Myocyte (in vitro differentiated cells): ENCODE measurements at regions not wholly inside any gene's neighbourhood (a gene's known extent, or its start where the extent isn't known, plus 50 kb on each side); places are given as distances from the start of the nearest gene placed in this dataset.
"Not testable (repeated sequence)": the region's sequence is repeated elsewhere in the genome, so short reads cannot be mapped to it uniquely, and the experiment has no call there.

Experiments used
- DNase-seq: peaks from one replicate; pipeline ENCODE4 v3.0.0-alpha.2; 2012; ENCODE audit warnings: low read depth

DNA sequence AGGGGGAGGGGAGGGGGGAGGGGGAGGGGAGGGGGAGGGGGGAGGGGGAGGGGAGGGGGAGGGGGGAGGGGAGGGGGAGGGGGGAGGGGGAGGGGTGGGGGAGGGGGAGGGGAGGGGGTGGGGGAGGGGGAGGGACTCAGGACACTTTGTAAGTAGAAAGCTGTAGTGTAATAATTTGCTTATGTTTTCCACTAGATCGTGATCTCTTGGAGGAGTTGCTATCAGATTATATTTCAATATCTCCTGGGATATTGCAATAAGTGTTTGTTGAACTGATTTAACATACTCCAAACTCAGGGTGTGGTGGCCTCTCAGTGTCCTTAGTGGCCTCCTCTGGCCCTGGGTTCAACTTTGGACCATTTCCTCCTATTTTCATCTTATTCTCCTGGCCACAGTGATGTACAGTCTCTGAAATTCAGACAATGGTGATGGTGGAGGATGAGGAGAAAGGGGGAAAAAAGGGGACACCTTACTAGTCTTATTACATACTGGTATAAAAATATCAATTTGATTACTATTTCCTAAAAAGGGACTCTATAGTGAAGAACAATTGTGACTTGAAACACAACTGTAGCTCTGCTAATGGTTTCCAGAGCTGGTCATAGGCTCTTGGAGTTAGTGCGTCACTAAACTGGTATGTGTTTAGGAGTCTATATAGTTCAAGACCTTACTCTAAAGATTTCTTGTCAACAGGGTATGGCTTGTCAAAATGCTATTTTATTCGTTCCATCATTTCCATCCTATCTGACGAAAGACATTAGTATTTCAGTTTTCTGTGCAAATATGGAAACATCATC is 89.6 kb downstream of the DDX1 start:
- no peak for DNase-seq

DNA sequence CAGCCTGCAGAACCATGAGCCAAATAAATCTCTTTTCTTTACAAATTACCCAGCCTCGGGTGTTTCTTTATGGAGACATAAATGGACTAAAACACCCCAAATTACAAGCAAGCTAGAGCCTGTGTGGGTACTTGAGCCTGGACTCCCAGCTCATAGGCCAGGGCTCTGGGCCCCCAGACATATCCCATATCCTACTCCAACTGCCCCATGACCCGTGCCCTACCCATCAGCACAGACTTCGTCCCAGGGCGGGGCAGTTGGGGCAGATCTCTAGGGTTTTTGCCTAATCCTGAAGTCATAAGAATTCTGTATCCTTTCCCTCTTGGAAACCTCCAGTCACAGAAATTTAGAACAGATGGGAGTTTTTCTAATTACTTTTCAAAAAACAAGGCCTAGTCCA is 90.7 kb downstream of the DDX1 start:
- no peak for DNase-seq

DNA sequence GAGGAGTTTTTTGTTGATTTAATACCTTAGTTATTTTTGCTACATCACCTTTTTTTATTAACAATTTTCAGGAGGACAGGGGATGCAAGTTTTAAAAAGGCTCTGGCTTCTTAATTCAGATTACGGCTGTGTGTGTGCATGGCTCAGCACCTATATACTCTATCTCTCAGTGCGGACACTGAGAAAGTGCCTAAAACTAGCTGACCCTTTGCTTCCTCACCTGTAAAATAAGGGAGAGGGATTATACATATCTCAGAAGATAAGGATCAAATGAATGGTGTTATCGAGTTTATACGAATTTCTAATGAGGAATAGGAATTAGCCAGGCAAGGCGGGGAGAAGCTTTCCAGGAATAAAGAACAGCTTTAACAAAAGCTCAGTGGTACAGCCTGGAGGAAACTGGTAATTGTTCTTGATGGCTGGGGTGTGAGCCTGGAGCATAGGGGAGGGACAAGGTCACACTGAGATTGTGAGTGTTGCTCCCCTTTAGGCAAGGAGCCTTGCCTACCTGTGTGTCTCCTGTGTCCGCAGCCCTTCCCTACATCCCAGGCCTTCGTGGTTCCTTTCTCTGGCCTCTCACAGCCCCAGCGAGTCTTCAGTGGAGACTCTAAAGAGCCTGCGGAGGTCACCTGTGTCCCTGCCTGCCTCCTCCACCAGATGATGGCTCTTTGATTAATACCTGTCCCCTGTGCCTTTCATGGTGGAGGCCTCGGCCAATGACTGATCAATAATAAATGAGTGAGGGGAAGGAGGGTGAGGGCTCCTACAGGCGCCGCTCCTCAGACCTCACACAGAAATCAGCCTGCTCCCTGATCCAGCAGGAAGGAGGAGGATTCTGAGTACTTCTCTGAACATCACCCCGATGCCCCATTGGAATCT is 92.7 kb downstream of the DDX1 start:
- DNase-seq: no peak

DNA sequence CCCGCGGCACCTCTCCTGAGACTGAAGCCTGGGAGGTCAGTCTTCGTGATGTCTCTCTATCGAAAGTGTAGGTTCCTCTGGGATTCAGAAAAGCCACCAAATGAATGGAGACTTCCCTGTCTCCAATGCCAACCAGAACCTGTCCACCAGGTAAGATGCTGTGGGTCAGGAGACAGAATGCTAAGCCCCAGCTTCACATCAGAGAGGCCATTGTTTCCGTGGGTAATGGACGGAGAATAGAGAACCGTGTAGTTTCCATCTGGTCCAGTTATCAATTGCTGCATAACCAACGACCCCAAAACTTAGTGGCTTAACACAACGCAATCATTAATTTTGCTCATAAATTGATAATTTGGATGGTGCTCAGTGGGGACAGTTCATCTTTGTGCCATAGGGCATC is 93.5 kb downstream of the DDX1 start:
- DNase-seq: no peak

DNA sequence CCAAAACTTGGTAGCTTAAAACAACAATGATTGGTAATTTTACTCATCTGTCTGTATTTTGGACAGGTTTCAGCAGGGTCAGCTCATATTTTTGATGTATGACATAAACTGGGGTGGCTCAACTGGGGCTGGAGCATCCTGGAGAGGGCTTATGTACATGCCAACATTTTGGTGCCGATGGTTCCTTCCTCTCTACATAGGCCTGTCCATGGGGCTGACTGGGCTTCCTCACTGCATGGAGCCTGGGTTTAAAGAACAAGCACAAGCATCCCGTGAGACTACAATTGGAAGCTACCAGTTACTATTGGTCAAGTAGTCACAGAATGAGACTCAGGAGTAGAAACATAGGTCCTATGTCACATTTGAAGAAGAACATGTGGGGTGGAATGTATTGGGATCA is 95.0 kb downstream of the DDX1 start:
- DNase-seq: no peak

DNA sequence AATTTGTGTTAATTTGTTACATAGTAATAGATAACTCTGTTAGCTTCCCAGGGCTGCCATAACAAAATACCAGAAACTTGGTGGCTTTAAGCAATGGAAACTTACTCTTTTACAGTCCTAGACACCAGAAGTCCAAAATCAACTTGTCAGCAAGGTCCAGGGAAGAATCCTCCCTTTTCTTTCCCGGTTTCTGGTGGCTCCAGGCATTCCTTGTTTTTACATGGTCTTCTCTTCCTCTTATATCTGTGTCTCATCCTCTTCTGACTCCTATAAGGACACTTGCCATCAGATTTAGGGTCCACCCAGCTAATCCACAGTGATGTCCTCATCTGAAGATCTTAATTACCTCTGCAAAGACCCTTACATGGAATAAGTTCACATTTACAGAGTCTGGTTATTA is 95.6 kb downstream of the DDX1 start:
- no peak for DNase-seq

DNA sequence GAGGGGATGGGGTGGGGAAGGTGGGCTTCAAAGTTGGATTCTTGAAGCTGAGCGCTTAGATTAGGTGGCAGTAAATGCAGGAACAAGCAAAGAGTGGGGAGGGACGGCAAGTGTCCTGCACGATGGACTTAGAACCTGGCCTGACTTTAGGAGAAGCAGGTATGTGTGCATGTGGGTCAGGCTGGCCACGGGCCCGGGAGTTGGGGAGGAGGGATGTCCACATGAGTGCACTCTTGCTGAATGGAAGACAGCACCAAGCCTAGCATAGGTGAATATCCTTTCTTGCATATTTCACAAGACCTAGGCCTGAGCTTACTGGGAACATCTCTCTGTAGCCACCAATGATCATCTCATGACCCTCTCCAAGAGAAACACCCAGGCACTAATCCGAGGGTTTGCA is 96.1 kb downstream of the DDX1 start:
- DNase-seq: no peak

DNA sequence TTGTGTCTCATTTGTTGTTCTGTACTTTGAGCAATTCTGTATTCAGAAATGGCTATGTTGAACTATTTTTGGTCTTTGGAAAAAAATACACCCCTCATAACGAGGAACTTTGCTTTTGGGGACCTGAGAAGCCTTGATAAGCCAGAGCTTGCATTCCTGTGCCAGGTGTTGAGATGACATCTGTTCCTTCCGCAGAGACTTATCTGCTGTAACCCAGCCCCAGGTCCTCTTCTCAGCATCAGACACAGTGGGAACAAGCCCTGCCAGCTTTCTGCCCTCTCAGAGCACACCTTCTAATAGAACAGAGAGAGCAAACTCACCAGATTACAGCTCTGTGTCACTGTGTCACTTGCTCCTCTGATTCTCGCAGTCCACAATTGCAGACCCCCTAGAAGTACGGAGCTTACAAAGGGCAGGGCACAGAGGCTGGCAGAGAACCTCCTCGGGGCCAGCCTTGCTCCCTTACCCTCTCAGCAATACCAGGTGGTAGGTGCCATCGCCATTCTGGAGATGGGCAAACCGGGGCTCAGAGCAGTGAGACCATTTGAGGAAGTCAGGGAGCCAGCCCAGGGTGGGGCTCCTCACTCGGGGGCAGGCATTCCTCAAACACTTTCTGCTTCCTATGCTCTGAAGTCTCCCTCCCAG is 97.4 kb downstream of the DDX1 start:
- DNase-seq: no peak

DNA sequence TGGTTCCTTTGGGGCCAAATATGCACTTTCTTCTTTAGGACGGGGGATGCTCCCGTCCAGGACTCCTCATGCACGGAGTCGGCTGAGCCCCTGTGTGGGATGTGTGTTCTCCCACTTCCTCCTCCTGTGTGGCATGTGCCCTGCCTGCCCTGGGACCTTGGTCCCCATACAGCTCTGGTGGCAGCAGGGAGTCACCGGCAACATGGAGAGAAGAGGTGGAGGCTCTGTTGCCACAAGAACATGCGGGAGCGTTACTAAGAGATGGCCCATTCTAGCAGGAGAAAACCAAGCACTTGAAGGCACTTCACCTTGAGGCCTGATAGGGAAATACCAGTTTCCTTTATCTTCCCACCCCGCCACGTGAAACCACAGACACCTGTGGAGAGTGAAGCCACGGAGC is 98.0 kb downstream of the DDX1 start:
- DNase-seq: no peak

DNA sequence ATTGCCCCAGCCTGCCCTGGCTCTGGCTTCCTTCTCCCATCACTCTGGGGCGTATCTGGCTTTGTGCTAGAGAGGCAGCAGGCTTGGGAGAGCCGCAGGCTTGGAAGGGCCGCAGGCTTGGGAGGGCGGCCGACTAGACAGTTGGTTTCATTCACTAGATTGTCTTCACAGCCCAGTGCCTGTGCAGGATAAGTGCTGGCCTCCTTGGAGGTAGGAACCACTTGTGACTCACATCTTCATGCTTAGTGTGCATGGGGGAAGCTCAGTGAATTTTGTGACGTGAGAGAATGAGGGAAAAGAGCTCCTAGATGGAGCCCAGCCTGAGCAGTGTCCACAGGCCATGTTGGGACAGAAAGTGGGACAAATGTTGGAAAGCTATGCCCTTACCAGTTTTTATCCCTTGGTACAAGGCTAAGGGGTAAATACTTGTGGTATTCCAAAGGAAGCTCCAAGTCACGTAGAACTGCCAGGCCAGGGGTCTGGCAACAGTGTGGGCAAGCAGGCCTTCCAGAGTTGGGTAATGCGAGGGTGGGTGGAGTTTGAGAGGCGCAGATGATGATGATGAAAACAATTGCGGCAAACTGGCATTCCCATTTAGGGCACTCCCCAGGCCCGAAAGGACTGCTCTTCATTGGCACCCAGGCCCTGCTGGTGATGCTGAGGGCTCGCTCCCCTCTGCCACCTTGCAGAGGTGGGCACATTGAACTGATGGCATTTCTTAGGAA is 100.1 kb downstream of the DDX1 start:
- DNase-seq: no peak

DNA sequence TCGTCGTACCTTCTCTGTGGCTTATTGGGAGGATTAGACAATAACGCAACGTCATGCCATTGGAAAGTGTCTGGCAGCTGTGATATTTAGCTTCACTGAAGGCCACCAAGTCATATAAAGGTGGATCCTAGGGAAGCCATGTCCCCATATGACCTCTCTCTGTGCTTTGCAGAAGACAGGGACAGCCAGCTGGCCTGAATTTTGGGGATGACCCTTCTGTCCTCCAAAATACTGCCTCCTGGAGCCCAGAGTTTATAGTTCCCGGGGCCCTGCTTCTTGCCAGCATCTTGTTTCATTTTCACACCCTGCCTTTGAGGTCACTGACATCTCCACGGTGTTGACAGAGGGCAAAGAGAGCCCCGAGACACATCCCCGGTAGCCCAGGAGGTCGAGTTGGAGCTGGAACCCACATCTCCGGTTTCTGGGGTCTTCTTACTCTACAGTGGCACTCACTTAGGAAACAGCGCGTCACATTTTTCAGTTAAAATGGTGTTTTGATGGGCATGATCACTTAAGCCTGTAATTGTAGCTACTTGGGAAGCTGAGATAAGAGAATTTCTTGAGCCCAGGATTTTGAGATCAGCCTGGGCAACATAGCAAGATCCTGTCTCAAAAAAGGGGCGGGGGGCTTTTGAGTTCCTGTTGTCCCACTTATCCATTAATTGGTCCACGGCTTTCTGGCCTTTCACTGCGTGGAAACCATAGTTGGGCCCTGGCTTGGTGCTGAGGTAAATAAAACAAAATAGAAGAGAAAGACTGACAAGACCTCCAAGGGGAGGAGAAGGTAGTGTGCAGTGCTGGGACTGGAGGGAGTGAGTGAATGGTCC is 101.1 kb downstream of the DDX1 start:
- no peak for DNase-seq

DNA sequence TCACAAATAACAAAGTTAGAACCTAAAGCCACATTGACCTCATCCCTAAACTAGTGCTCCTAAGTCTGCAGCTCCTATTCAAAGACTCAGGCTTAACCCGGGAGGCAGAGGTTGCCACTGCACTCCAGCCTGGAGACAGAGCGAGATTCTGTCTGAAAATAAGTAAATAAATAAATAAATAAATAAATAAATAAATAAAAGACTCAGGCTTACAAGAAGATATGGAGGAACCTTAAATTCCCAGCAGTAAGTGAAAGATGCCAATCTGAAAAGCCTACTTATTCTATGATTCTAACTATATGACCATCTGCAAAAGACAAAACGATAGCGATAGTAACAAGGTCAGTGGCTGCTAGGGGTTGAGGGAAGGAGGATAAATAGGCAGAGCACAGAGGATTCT is 101.7 kb downstream of the DDX1 start:
- DNase-seq: no peak

DNA sequence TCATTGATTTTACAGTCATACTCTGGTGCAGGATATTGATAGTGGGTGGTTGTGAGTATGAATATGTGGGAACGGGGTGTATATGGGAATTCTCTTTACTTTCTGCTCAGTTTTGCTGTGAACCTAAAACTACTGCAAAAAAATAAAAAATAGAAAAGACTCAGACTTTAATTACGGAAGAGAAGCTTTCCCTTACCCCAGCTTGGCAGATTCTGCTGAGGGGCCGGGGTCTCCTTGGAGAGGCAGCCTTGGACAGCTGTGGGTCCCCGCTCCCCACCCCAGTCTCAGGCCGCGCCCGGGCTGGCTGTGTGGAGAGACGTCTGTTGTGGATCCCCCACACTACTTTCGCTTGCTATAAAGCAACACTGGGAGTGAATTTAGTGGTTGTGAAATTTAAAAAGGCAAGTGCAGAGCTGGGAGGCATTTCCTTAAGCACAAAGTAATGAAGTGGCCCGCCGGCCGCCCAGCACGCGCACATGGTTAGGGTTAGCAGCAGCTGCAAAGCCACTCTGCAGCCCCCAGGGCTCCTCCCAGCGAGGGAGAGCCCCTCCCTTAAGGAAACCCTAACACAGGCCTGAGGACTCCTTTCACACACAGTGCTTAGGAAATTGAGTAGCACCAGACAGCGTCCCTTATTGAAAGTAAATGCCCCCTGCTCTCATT is 102.4 kb downstream of the DDX1 start:
- no peak for DNase-seq

DNA sequence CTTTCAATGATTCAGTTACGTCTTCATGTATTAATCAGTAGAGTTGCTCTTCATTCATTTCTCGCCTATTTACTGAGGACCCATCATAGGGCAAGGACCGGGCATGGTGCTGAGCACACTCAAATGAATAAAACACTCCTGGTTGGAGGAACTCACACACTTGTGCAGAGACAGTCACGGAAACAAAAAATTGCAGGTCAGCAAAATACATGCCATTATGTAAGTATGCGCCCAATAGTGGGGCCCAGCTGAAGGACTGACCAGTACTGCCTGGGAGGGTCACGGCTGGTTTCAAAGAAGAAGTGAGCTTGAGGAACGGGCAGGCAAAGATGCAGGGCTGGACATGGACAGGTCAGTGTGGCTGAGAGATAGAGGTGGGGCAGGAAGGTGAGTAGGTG is 102.9 kb downstream of the DDX1 start:
- no peak for DNase-seq

DNA sequence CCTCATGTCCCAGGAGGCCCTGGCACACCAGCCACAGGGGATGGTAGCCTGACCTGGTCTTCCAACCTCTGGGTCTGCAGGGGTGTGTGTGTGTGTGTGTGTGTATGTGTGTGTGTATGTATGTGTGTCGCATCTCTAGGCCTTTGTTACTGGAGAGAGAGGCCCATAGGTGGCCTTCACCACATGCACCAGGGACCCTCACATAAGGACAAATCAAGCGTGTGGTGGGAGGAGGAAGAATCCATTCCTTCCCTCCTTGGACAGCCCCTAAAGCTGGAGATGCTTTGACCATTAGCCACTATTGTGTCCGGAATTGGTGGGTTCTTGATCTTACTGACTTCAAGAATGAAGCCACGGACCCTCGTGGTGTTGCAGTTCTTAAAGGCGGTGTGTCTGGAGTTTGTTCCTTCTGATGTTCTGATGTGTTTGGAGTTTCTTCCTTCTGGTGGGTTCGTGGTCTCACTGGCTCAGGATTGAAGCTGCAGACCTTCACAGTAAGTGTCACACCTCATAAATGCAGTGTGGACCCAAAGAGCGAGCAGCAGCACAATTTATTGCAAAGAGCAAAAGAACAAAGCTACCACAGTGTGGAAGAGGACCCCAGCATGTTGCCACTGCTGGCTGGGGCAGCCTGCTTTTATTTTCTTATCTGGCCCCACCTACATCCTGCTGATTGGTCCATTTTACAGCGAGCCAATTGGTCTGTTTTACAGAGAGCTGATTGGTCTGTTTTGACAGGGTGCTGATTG is 104.1 kb downstream of the DDX1 start:
- no peak for DNase-seq

DNA sequence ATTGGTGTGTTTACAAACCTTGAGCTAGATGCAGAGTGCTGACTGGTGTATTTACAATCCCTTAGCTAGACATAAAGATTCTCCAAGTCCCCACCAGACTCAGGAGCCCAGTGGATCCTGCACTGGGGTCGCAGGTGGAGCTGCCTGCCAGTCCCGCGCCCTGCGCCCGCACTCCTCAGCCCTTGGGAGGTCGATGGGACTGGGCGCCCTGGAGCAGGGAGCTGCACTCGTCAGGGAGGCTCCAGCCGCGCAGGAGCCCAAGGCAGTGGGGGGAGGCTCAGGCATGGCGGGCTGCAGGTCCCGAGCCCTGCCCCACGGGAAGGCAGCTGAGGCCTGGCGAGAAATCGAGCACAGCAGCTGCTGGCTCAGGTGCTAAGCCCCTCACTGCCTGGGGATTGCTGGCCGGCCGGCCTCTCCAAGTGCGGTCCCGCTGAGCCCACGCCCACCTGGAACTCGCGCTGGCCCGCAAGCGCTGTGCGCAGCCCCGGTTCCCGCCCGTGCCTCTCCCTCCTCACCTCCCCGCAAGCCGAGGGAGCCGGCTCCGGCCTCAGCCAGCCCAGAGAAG is 105.0 kb downstream of the DDX1 start:
- DNase-seq: not testable (repeated sequence)

DNA sequence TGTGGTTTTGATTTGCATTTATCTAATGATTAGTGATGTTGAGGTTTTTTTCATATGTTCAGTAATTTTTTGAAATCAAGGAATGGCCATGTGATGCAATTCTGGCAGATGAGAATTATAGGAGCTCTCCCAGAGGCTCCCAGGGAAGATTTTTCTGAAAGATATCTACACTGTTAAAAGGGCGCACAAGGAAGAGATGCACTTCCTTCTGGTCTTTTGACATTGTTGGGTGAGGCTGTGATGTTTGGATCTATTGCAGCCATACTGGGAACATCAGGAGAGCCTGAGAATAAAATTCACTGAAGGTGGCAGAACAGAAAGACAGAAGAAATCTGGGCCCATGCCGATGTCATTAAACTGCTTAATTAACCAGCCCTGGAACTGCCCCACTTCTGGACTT is 108.5 kb downstream of the DDX1 start:
- DNase-seq: no peak

DNA sequence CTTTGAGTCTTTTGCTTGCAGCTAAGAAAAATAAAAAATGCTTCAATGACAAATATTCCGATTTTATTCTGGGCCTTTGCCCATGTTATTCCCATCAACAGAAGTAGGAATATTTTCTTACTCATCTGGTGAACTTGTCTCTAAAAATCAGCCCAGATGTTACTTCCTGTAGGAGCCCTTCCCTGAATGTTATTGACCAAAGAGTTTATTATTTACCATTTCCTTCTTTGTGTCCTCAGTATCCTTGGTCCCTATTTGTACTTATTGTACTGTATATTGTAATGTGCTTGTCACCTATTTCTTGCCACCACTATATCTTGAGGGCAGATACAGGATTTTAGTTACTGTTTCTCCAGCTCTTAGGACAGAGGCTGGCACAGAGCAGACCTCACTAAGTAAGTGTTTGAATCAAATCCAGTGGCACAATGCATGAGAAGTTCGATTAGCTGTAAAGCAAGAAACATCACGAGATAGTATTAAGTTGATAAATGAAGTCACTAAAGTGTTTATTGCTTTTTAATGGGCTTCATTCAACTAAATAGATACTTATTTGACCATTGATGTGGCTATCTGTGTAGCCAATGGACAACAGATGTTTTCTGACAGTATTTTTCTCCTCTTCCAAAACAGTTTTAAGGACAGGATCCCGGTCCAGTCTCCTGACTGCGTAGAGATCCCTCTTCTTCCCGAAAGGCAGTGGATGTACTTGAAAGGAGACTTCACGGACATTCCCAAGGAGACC is 109.1 kb downstream of the DDX1 start:
- no peak for DNase-seq
